ENCODE measurements at regions not wholly inside any gene's neighbourhood (a gene's known extent, or its start where the extent isn't known, plus 50 kb on each side); places are given as distances from the start of the nearest gene placed in this dataset.

- ATAC-seq (ENCODE audit: low read depth) = no peak
- no peak for TF ChIP-seq CTCF (IDR thresholded peaks at IDR 0.05)
- intact Hi-C loops (cut with micrococcal nuclease) = no loop called here
- ChIA-PET POLR2A (no interaction called here), CTCF (no interaction called here)
- Mint-ChIP-seq H3K4me1 (no peaks in the 10 kb centered on the region), H3K27me3 (no peaks in the 10 kb centered on the region), H3K36me3 (ENCODE audit: low read depth) (no peaks in the 10 kb centered on the region), H3K4me3 (no peak overlapping the region), H3K27ac (no peak overlapping the region), H3K9me3 (no peaks in the 10 kb centered on the region)
- no peak for DNase-seq
Observed at GRCh38 chrX:66328950-66329596, 165.0 kb downstream of the HEPH start.

GRCh38 chrX:66360894-66361293 is 196.8 kb downstream of the HEPH start:
- CTCF ChIA-PET = no interaction called here
- Mint-ChIP-seq H3K27ac (no peak overlapping the region), H3K4me1 (no peaks in the 10 kb centered on the region), H3K4me3 (no peak overlapping the region), H3K36me3 (ENCODE audit: low read depth) (no peaks in the 10 kb centered on the region), H3K9me3 (no peaks in the 10 kb centered on the region), H3K27me3 (no peaks in the 10 kb centered on the region)
- intact Hi-C loops (cut with micrococcal nuclease) = no loop called here
- POLR2A ChIA-PET = no interaction called here
- ATAC-seq (ENCODE audit: low read depth) = no peak
- no peak for TF ChIP-seq CTCF (IDR thresholded peaks at IDR 0.05)
- no peak for DNase-seq

- ATAC-seq (ENCODE audit: low read depth) (no peak), DNase-seq (no peak)
- Mint-ChIP-seq H3K4me3 (no peak overlapping the region), H3K36me3 (ENCODE audit: low read depth) (no peaks in the 10 kb centered on the region), H3K27ac (no peak overlapping the region), H3K27me3 (no peaks in the 10 kb centered on the region), H3K4me1 (no peaks in the 10 kb centered on the region), H3K9me3 (peaks cover 2% of the 10 kb centered on the region)
- intact Hi-C loops (cut with micrococcal nuclease) = no loop called here
- no peak for TF ChIP-seq CTCF (IDR thresholded peaks at IDR 0.05)
- ChIA-PET POLR2A (no interaction called here), CTCF (no interaction called here)
Observed at GRCh38 chrX:66384722-66385121, 220.7 kb downstream of the HEPH start.

GRCh38 chrX:66399273-66399672 is 235.2 kb downstream of the HEPH start:
- H3K36me3 Mint-ChIP-seq (ENCODE audit: low read depth) = no peaks in the 10 kb centered on the region
- TF ChIP-seq CTCF (IDR thresholded peaks at IDR 0.05) = no peak
- intact Hi-C loops (cut with micrococcal nuclease) = no loop called here
- no peak overlapping the region for H3K4me3 Mint-ChIP-seq
- no peaks in the 10 kb centered on the region for H3K4me1 Mint-ChIP-seq
- no peaks in the 10 kb centered on the region for H3K27me3 Mint-ChIP-seq
- ChIA-PET POLR2A (no interaction called here), CTCF (no interaction called here)
- ATAC-seq (ENCODE audit: low read depth) (no peak), DNase-seq (no peak)
- peaks cover 4% of the 10 kb centered on the region for H3K9me3 Mint-ChIP-seq
- H3K27ac Mint-ChIP-seq = no peak overlapping the region

GRCh38 chrX:66402165-66402564 is 236.7 kb downstream of the EDA2R start:
- no peaks in the 10 kb centered on the region for H3K9me3 Mint-ChIP-seq
- intact Hi-C loops (cut with micrococcal nuclease) = loop anchor here (10.0 kb wide), 1 partner anchor 417 kb away; no protein-coding TSS in a partner anchor
- ChIA-PET POLR2A (no interaction called here), CTCF (no interaction called here)
- ATAC-seq (ENCODE audit: low read depth) = no peak
- no peaks in the 10 kb centered on the region for H3K4me1 Mint-ChIP-seq
- no peaks in the 10 kb centered on the region for H3K36me3 Mint-ChIP-seq (ENCODE audit: low read depth)
- TF ChIP-seq CTCF (IDR thresholded peaks at IDR 0.05) = no peak
- H3K27me3 Mint-ChIP-seq = no peaks in the 10 kb centered on the region
- no peak overlapping the region for H3K27ac Mint-ChIP-seq
- no peak overlapping the region for H3K4me3 Mint-ChIP-seq
- no peak for DNase-seq

All from activated B cell treated with CpG ODN at 0.5 μM for 24 hours (primary cell).